ENCODE measurements at regions not wholly inside any gene's neighbourhood (a gene's known extent, or its start where the extent isn't known, plus 50 kb on each side); places are given as distances from the start of the nearest gene placed in this dataset.

- no peaks in the 10 kb centered on the region for H3K79me2 ChIP-seq (ENCODE audit: control insufficient read depth, insufficient read depth, low read length)
- DNase-seq, result no peak
- H3K36me3 ChIP-seq (replicated peaks in 1 of 2; ENCODE audit: control extremely low read depth in 1 of 2, control insufficient read depth in 1 of 2, extremely low read depth in 1 of 2, insufficient read depth in 2 of 2, low read length in 1 of 2), result no peaks in the 10 kb centered on the region
- H3K4me3 ChIP-seq (ENCODE audit: control extremely low read depth in 1 of 5, extremely low read depth in 1 of 5, insufficient read depth in 1 of 5, low read depth in 2 of 5, low read length in 4 of 5), result no peak overlapping the region
- Mint-ChIP-seq H3K27ac (no peak overlapping the region), H3K4me3 (no peak overlapping the region), H3K9me3 (ENCODE audit: insufficient read depth) (peaks cover 11% of the 10 kb centered on the region), H3K27me3 (no peaks in the 10 kb centered on the region), H3K4me1 (no peaks in the 10 kb centered on the region)
- peaks cover 0 to 11% (median 0%) of the 10 kb centered on the region in 3 donors for H3K9me3 ChIP-seq (ENCODE audit: control extremely low read depth in 1 of 3, control insufficient read depth in 2 of 3, insufficient read depth in 1 of 3, low read length in 2 of 3)
- H3K9ac ChIP-seq (ENCODE audit: low read length), result no peak overlapping the region
- TF ChIP-seq CTCF (IDR thresholded peaks at IDR 0.05) (no peak), EZH2 (IDR thresholded peaks at IDR 0.05; ENCODE audit: borderline replicate concordance, insufficient read depth, low read depth, low read length, poor library complexity, severe bottlenecking) (no peak)
- CTCF ChIA-PET, result no interaction called here
- no peaks in the 10 kb centered on the region for H3K27me3 ChIP-seq (replicated peaks in 1 of 4; ENCODE audit: control extremely low read depth in 1 of 4, control insufficient read depth in 3 of 4, insufficient read depth in 4 of 4, low read length in 3 of 4)
- no peak overlapping the region for H2AFZ ChIP-seq (ENCODE audit: insufficient read depth, low read depth, low read length, poor library complexity, severe bottlenecking)
- intact Hi-C loops (cut with micrococcal nuclease), result no loop called here
- POLR2A ChIA-PET, result no interaction called here
- H3K4me2 ChIP-seq (replicated peaks; ENCODE audit: low read depth, low read length, poor library complexity, severe bottlenecking), result no peak overlapping the region
- ATAC-seq (ENCODE audit: low read depth), result no peak
- WGBS (ENCODE audit: insufficient coverage), result no CpG with 5 or more reads among the region's 1 CpG
- no peaks in the 10 kb centered on the region for H3K4me1 ChIP-seq (ENCODE audit: control insufficient read depth in 2 of 2, insufficient read depth in 2 of 2, low read length in 2 of 2)
- no peaks in the 10 kb centered on the region for H4K20me1 ChIP-seq (ENCODE audit: control insufficient read depth, insufficient read depth, low read length, poor library complexity, severe bottlenecking)
- no peak overlapping the region for H3K27ac ChIP-seq (ENCODE audit: low read length in 2 of 2)
These were observed 1312.7 kb downstream of the SLITRK1 start for GRCh38 chr13:82569581-82569980.

GRCh38 chr13:82566864-82567263, 1315.4 kb downstream of the SLITRK1 start:
- H3K27me3 Mint-ChIP-seq, result no peaks in the 10 kb centered on the region
- H3K36me3 ChIP-seq (replicated peaks in 1 of 2; ENCODE audit: control extremely low read depth in 1 of 2, control insufficient read depth in 1 of 2, extremely low read depth in 1 of 2, insufficient read depth in 2 of 2, low read length in 1 of 2), result no peaks in the 10 kb centered on the region
- no peak for TF ChIP-seq EZH2 (IDR thresholded peaks at IDR 0.05; ENCODE audit: borderline replicate concordance, insufficient read depth, low read depth, low read length, poor library complexity, severe bottlenecking)
- no peak for TF ChIP-seq CTCF (IDR thresholded peaks at IDR 0.05)
- no peak overlapping the region for H3K27ac ChIP-seq (ENCODE audit: low read length in 2 of 2)
- no peaks in the 10 kb centered on the region for H4K20me1 ChIP-seq (ENCODE audit: control insufficient read depth, insufficient read depth, low read length, poor library complexity, severe bottlenecking)
- no peak overlapping the region for H3K27ac Mint-ChIP-seq
- CTCF ChIA-PET, result no interaction called here
- H3K4me3 Mint-ChIP-seq, result no peak overlapping the region
- H3K27me3 ChIP-seq (replicated peaks in 1 of 4; ENCODE audit: control extremely low read depth in 1 of 4, control insufficient read depth in 3 of 4, insufficient read depth in 4 of 4, low read length in 3 of 4), result no peaks in the 10 kb centered on the region
- no peak overlapping the region for H3K4me2 ChIP-seq (replicated peaks; ENCODE audit: low read depth, low read length, poor library complexity, severe bottlenecking)
- no peak overlapping the region for H3K9ac ChIP-seq (ENCODE audit: low read length)
- no peaks in the 10 kb centered on the region for H3K4me1 Mint-ChIP-seq
- POLR2A ChIA-PET, result no interaction called here
- H3K79me2 ChIP-seq (ENCODE audit: control insufficient read depth, insufficient read depth, low read length), result no peaks in the 10 kb centered on the region
- H3K9me3 Mint-ChIP-seq (ENCODE audit: insufficient read depth), result peaks cover 5% of the 10 kb centered on the region
- ATAC-seq (ENCODE audit: low read depth) (no peak), DNase-seq (no peak)
- peaks cover 0 to 11% (median 0%) of the 10 kb centered on the region in 3 donors for H3K9me3 ChIP-seq (ENCODE audit: control extremely low read depth in 1 of 3, control insufficient read depth in 2 of 3, insufficient read depth in 1 of 3, low read length in 2 of 3)
- H3K4me1 ChIP-seq (ENCODE audit: control insufficient read depth in 2 of 2, insufficient read depth in 2 of 2, low read length in 2 of 2), result no peaks in the 10 kb centered on the region
- H2AFZ ChIP-seq (ENCODE audit: insufficient read depth, low read depth, low read length, poor library complexity, severe bottlenecking), result no peak overlapping the region
- WGBS (ENCODE audit: insufficient coverage), result 82% methylated on average over 5 of the region's 5 CpGs
- intact Hi-C loops (cut with micrococcal nuclease), result no loop called here
- no peak overlapping the region for H3K4me3 ChIP-seq (ENCODE audit: control extremely low read depth in 1 of 5, extremely low read depth in 1 of 5, insufficient read depth in 1 of 5, low read depth in 2 of 5, low read length in 4 of 5)
